GM18517 (cell line): ENCODE measurements at regions not wholly inside any gene's neighbourhood (a gene's known extent, or its start where the extent isn't known, plus 50 kb on each side); places are given as distances from the start of the nearest gene placed in this dataset.

Source experiments
- ATAC-seq: cut with Tn5 transposase; IDR thresholded peaks from one replicate; pipeline ENCODE4 v1.9.1; 2021; ENCODE audit warnings: mild to moderate bottlenecking, moderate library complexity; ENCODE audit not compliant: unreplicated experiment

- no peak for ATAC-seq
Measured at GRCh38 chr6:169937389-169938261, 186.2 kb downstream of the ERMARD start.

- no peak for ATAC-seq
Measured at GRCh38 chr6:169936355-169936975, 185.0 kb downstream of the ERMARD start.

- ATAC-seq = no peak
Measured at GRCh38 chr6:169935861-169936260, 184.4 kb downstream of the ERMARD start.

- ATAC-seq = no peak
Measured at GRCh38 chr6:169935348-169935718, 183.9 kb downstream of the ERMARD start.

DNA sequence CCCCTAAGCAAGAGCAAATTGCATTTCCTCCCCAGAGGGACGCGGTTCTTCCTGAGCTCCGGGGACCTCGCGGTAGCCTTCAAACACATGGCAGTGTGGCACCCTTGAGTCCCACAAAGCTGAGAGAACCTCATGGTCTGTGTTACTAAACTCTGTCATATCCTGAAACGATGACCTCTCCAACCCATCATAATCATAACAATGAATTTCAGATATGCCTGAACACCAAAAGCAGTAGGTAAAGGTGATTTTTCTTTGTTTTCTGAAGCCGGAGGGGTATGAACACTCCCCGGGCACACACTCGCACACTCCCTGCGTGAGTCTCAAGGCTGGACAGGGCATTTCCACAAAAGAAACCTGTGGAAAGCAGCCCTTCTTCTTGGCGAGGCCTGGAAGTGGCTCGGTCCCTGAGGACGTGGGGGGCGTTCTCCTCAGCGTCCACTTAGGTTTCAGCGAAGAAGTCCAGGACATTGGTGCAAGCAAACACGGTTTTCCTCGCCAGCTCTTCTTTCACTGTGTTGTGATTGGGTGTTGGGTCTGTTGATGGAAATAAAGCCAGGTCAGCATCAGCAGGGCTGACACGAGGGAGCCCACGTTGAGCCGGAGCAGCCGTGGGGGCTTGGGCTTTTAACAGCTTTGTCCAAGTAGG, 183.4 kb downstream of the ERMARD start:
- ATAC-seq = no peak

DNA sequence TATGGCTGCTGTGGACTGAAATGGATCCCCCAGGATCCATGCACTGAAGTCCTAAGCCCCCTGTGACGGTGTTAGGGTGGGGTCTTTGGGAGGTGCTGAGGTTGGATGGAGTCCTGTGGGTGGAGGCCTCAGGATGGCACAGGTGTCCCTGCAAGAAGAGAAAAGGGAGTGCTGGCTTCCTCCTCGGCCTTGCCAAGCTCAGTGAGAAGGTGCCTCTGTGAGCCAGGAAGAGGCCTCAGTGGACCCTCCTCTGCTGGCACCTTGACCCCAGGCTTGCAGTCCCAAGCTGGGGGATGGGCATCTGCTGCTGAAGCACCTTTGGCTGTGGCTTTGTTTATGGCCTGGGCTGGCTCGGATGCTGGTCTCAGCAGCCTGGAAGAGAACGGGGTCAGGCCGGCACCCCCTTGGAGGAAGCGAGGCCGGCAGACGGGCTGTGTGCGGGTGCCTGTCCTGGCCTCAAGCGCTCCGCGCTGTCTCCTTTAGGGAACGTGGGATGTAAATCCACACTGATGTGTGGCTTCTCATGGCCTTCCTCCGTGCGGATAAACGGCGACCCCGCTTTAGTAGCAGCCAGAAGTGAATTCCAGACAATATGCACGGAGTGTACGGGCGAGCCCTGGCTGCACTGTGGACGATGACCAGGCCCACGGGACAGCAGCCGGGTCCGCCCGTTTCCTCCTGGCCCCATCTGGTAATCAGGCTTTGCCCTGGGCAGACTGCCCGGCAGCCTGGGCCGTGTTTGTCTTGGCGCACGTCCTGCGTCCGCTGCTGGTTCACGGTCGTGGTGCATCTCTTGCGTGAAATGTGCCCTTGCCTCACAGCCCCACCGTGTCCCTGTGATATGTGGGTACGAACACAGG, 182.6 kb downstream of the ERMARD start:
- no peak for ATAC-seq

- no peak for ATAC-seq
Measured at GRCh38 chr6:169933251-169933821, 181.9 kb downstream of the ERMARD start.

DNA sequence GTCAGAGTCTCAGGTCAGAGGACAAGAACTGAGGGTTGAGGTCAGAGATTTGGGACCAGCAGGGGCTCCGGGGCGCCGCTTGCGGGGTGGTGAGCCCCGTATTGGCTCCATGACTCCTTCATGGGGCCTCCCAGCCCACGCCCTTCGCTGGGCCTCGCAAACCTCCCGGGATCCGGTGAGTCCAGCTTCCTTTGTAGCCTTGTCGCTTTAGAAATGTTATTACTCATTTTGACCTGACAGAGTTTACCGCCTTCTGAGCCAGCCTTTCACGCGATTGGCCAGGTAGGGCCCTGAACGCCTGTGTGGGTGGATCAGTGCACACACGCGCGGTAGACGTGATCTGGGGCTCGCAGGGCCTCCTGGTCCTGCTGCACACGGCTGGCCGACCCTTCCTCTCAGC, 181.1 kb downstream of the ERMARD start:
- no peak for ATAC-seq

GRCh38 chr6:169931261-169931660, 179.8 kb downstream of the ERMARD start:
- ATAC-seq = no peak

GRCh38 chr6:169930799-169931198, 179.4 kb downstream of the ERMARD start:
- ATAC-seq = no peak

DNA sequence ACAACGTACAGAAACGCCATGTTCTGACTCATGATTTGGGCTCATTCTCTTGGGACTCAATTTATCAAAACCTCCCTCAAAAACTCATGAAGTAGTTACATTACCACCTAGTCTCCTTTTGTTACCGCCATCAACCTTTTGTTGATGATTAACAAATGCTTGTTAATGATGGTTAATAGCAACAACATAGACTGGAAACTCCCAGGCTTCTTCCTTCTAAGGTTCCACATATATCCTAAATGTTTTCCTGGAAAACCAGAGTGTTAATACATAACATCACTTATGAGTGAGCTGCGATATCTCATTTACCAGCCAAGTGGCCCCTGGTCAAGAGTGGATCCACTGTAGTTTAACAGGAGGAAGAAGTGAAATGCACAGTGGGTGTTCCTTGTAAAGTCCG, 176.3 kb downstream of the ERMARD start:
- ATAC-seq = no peak

GRCh38 chr6:169926617-169927417, 175.4 kb downstream of the ERMARD start:
- no peak for ATAC-seq

GRCh38 chr6:169923468-169924464, 172.3 kb downstream of the ERMARD start:
- no peak for ATAC-seq

- ATAC-seq = no peak
Measured at GRCh38 chr6:169921853-169922824, 170.7 kb downstream of the ERMARD start.

GRCh38 chr6:169921217-169921616, 169.8 kb downstream of the ERMARD start:
- ATAC-seq = no peak

- no peak for ATAC-seq
Measured at GRCh38 chr6:169920359-169921020, 169.1 kb downstream of the ERMARD start.

DNA sequence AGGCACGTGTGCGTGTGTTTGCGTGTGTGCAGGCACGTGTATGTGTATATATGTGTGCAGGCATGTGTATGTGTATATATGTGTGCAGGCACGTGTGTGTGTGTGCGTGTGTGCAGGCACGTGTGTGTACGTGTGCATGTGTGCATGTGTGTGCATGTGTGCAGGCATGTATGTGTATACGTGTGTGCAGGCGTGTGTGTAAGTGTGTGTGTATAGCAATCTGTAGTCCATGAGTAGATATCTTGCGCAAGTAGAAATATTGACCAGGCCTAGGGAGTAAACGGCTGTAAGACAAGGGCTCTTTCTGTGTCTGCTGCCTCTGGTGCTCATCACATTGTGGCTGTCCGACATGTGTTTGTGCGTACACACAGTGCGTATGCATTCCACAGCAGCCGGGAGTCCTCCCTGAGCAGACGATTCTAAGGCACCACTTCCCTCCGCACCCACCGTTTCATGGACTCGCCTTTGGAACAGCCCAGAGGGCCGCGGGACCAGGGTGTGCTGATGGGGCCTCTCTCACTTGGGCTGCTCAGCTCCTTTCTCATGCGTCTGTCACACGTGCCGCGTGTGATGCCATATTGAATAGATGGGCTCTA, 167.6 kb downstream of the ERMARD start:
- ATAC-seq = no peak
